IPS-NIHi7 (cell line): ENCODE measurements at regions not wholly inside any gene's neighbourhood (a gene's known extent, or its start where the extent isn't known, plus 50 kb on each side); places are given as distances from the start of the nearest gene placed in this dataset.
"Not testable (repeated sequence)": the region's sequence is repeated elsewhere in the genome, so short reads cannot be mapped to it uniquely, and the experiment has no call there.

Source experiments
- DNase-seq: peaks from one replicate; pipeline ENCODE4 v3.0.0; 2012; ENCODE audit warnings: mixed read lengths; ENCODE audit errors: extremely low spot score

DNA sequence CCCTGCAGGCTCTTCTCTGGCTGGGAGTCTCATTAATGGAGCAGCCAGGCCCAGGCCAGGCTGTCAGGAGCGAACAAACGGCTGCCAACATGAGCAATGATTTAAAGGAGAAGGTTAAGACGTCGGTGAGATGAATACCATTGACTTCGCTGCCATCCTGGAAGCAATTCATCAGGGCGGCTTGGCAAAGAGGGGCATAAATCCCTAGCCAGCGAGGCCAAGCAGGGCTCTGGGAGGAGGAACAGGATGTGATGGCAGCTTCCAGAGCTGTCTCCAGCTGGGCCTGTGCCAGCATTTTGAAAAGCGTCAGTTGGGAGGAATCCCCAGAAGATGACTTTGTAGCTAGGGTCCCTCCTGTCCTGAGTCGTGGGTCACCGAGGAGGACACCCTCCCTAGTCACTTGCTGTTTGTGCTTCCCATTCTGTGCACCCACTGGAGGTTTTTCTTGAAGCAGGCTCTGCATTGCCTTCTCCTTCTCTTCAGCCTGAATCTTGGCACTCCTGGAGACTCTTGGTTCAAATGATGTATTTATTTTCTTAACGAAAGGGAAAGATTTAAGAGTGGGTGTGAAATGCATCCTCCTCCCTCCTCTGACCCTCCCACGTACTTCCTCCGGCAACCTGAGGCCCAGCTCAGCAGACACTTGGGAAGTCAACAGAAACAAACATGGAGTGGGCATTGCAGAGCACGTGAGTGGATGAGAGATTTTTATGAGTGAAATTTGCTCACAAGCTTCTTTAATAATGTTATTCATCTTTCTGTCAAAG, 476.3 kb upstream of the CADM1 start:
- no peak for DNase-seq

DNA sequence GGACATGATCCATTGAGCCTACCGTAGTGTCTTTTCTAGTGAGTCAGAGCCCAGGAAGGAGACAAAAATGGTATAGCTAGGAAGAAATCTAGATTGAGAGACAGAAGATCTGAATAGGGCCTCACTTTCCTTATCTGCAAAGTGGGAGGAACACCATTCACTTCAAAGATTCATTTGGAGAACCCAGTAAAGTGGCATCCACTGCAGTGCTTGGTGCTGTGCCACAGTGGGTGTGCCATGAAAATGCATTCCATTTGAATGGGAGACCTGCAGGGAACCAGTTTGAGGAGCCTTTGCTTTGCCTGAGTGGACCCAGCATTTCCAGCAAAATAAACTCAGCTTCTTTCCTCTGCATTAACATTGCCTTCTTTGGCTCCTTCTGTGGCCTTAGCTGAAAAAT, 470.5 kb upstream of the CADM1 start:
- no peak for DNase-seq

DNA sequence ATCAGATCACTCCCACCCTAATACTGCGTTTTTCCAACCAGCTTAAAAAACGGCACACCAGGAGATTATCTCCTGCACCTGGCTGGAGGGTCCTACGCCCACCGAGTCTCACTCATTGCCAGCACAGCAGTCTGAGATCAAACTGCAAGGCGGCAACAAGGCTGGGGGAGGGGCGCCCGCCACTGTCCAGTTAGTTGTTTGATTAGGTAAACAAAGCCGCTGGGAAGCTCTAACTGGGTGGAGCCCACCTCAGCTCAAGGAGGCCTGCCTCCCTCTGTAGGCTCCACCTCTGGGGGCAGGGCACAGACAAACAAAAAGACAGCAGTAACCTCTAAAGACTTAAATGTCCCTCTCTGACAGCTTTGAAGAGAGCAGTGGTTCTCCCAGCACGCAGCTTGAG, 463.0 kb upstream of the CADM1 start:
- DNase-seq, result not testable (repeated sequence)

DNA sequence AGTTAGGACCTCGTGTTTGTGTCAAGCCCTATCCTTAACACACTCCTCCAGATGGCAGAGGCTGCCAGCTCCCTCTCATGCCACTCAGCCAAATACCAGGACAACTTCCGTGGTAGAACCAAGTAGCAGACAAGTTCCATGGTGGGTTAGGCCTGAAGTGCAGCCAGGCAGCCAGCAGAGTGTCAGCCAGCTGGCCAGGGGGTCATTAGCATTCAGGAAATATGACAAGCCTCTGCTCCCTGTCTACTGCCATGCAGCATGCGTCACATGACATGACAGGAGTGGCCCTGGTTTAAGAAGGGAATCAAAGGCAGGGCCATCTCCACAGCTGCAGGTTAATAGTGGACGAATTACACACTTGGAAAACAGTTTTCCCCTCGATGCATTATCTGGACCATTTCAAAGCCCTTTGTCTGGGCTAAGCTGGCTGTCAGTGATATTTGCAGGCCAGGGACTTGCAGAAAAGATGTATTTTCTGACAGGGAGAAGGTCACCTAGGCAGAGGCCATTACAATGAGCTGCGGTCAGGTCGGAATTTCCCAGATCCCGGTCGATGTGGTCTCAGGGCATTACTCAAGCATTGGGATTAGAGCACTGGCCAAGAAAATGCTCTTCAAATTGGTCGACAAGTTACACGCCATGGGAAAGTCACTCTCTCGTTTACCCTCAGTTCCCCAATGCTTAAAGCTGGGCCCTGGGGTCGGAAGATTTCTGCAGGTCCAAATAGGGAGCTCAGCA, 461.7 kb upstream of the CADM1 start:
- DNase-seq, result no peak

DNA sequence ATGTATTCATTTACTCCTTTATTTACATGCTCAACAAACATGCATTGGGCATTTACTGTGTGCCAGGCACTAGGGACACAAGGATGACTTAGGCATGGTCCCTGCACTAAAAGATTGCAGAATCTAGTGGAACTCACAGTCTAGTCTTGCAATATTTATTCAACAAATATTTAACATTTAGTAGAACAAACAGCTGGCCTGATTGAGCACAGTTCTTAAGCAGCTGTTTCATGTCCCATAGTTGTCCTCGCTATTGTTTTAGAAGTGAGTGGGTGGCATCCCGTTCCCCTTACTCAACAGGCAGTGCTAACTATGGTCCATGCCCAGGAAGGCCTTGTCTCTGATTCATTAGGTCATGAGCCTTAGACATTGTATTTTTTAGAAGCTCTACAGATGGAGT, 459.9 kb upstream of the CADM1 start:
- DNase-seq, result no peak

DNA sequence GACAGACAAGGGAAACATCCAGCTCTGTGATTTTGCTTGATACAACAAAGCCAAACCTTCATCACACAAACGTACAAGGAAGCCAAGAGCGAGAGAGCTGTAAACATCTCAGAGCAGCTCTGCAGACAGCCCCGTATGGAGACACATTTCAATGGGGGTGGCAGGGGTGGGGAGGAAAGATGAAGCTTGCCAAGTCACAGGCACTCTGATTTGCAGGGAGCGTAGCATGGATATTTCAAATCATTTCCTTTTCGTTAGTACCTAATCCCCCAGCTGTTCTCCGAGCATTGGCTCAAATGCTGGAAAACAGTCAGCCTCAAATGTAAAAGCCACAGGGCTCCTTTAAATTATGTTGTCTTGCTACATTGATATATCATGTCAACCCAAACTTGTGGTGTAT, 458.9 kb upstream of the CADM1 start:
- DNase-seq, result no peak

DNA sequence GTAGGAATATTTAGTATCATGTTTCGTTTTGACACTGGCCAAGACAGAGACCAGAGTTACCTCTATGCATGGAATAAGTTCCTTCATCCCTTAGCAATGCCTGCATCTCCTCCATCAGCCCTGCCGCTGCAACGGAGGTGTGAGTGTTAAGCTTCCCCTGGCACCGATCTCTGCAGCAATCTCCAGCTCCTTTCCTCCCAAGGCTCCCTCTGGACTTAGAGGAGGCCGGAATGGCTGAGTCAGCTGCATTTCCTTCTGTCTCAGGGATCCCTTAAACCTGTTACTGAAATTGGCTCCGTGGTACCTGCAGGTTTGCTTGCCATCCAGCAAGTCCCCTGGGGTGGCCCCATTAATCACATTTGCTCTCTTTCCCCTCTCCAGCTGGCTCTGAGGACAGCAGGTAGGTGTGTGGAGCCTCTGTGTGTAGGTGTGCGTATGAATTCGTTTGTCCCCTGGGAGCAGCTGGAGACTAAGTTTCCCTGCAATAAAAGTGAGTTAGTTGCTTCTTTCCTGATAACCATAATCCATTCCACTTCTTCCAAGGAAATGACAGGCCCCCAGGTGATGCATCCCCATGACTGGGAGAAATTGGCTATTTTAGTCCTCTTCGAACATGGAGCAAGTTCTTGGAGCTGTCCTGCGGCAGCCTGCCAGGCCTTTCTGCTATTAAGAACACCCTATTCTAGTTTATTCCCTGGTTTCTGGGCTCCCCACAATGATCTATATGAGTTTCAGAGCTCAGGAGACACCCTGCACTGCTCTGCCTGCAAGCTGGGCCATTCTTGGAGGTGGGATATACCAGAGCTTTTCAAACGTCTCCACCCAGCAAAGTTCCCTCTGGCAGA, 457.2 kb upstream of the CADM1 start:
- DNase-seq, result peak; percentile 29

DNA sequence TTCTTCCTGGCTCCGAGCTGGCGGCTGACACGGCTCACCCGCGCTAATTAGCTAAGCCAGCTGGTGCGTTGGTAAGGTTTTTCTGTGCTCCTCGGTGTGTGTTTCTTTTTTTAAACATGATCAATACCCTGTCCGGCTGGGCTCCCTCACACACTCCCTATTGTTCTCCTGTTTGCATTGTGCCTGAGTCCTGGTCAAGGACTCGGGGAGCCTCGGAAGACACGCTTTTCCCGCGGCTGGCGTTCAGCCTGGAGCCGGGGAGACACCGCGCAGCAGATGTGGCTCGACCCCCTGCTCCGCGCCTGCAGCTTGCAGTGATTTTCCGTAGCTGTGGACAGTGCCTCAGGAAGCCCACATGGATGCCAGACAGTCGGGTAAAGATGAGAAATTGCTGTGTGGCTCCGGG, 454.9 kb upstream of the CADM1 start:
- no peak for DNase-seq

DNA sequence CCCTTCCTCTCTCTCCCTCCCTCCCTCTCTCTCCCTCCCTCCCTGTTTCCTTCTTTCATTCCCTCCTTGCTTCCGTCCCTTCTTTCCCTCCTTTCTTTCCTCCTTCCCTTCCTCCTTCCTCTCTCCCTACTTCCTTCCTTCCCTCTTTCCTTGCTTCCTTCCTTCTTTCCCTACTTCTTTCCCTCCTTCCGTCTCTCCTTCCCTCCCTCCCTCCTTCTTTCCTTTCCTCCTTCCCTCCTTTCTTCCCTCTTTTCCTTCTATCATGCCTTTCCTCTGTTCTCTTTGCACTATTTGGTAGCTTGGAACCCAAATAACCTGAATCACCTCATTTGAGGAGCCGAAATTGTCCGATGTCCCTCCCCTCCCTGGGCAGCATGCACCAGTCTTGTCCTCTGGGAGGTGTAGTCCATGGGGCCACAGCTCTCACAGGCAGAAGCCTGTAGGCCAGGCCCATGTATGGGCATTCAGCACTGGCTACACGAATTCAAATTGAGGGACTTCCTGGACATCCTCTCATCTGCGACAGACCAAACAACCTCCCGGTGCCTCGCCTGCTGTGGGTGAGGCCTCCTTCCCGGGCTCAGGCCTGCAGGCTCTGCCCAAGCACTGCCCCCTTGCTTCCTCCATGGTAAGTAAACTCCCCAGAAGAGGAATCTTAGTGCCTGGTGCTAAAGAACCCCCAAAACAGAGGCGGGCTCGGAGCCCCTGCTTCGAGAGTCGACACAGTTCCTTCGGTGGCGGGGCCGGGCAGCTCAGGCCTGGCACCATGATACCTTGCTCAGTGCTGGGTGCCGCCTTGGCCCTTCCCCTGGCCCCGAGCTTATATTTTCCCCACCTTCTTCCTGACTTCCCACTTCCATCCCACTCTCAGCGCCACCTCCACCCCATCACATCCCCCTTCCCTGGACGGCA, 454.1 kb upstream of the CADM1 start:
- peak; percentile 41 for DNase-seq

DNA sequence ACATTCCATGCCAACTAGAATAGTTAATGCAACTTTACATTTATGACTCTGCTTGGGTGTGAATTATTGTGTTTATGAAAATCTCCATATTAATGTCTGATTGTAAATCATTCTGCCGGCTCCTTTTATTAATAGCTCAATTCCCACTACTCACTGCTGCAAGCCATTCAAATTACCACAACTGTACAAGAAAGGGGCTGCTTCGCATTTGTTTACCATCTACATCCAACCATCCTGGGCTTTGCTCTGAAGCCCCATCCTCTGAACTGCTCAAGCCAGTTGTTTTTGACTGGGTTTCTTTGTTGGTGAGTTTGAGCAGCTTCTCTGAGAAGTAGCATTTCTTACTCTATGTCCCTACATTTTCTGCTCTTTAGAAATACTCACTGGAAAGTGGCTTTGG, 451.6 kb upstream of the CADM1 start:
- no peak for DNase-seq

DNA sequence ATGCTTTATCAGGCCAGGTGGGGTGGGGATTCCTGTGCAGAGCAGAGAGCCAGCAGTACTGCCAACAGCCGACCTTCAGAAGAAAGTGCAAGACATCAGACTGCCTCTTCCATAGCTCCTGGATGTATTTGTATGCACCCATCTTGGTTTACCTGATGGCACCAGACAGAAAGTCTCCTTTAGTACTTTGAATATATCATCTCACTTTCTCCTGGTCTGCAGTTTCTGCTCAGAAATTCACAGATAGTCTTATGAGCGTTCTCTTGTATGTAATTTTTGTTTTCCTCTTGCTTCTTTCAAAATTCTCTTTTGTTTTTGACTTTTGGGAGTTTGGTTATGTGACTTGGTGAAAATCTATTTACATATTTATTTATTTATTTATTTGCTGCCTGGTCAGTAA, 446.4 kb upstream of the CADM1 start:
- DNase-seq, result no peak

DNA sequence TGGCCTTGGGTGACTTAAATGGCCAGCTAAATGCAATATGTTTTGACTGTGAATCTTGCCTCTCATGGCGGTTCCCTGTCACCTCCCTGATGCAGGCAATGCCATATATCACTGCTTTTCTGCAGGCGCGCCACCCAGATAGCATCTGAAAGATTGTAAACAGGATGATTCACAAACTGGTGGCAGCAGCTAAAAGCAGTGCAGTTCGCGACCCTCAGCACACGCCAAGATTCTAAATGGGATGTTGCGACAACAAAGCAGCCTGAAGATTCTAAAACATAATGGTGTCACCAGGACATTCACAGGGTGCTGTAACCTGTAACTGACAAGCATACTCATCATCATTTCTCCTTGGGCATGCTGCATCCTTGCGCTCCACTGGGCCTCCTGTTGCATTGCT, 440.4 kb upstream of the CADM1 start:
- DNase-seq, result no peak

DNA sequence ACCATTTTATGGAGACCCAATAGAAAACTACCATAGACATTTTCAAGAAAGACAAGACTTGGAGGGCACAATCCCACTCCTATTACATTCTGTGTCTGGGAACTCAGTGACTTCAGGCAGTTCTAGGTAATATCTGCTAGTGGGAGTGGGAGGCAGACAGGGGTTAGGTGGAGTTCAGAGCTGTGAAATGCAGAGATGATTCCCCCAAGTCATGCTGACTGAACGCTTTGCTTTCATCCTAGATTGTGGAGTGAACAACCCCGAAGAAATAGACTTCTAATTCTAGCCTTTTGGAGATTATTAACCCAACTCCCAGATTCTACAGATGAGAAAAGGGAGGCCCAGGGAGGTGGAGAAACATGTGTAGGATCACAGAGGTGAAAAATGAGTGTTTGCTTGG, 437.8 kb upstream of the CADM1 start:
- no peak for DNase-seq

DNA sequence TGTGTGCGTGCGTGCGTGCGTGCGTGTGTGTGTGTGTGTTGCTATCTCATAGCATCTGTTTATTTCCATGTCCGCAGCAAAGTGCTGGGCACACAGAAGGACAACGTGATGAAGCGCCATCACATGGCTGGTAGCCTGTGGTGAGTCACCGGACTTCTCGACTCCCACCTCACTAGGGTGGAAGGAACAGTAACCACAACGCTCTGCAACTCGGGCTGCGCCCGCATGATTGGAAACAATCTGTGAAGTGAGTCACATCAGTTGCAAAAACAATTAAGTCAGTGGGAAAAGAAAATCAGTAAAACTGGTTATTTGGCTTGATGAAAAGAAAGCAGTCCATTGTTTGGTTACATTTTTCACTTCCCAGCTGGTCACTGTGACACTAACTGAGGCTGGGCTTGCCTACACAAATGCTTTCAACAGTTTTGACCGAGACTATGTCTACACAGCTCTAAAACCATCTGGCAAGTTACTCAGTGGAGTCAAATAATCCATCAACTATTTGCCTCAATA, 437.3 kb upstream of the CADM1 start:
- no peak for DNase-seq

DNA sequence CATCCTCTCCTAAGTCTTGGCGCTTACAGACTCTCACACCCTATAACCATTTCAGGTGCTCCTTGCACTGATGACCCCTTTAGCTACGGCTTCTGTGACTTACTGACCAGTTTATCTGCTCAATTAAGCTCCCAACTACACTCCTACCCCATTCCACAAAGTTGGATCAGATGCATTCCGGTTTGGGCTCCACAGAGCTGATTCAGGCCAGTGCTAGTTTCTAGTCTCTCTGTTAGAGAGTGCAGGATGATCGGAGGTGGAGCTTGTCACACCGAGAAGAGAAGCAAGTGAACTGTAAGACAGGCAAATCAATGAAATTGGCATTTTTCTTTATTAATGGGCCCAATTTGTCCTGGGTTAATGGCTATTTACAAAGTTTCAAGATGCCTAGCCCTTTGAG, 436.8 kb upstream of the CADM1 start:
- no peak for DNase-seq

DNA sequence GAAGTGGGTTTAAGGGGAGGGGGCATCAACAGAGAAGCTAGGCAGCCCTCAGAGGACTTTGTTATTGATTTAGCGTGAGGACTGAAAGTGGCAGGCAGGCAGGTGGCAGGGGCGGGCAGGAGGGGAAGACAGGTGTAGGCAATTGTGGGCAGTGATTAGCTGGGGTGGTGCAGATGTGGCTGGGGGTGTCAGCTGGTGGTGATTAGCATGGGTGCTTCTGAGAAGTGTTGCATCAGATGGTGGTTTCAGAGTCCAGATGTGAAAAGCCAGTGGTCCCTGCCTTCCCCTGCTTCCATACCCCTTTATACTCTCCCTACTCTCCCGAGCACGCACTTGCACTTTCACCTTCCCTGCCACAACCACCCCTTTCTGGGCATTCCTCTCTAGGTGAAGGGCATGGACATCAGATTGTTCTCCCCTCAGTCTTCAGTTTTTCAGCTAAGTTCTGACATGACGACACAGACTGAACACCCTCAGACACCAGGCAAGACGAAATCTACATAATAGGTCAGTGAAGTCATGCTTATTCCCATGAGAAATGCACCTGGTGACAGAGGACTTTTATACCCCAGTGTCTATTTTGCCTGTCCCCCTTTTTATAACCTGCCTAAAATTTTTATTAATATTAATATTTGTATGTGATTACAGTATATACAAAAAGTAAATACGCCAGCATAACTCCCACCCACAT, 435.7 kb upstream of the CADM1 start:
- no peak for DNase-seq

DNA sequence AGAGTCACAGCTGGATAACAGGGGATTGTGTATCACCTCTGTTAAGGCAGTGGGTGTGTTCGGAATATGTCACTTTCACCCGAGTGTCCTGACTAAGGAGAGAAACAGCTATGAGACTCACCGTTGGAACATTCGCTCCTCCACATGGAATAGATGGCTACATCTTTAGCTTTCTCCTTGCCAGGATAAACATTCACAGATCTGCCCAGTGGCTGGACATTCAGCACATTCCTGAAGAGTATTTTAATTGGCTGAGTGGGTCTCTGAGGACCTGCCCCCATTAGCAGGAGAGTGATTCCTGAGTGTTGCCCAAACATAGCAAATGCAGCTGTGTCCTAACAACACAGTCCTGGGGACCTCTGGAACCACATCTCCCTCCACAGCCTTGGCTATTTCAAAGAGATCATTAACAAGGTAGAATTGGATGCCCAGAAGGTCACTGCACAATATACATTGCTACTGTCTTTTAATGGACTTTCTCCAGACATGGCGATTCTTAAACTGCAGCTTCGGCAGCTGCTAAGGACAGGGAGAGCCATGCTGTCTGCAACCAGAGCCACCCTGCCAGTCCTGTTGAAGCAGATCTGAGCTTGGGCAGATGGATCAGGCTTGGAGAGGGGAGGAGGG, 435.0 kb upstream of the CADM1 start:
- no peak for DNase-seq

DNA sequence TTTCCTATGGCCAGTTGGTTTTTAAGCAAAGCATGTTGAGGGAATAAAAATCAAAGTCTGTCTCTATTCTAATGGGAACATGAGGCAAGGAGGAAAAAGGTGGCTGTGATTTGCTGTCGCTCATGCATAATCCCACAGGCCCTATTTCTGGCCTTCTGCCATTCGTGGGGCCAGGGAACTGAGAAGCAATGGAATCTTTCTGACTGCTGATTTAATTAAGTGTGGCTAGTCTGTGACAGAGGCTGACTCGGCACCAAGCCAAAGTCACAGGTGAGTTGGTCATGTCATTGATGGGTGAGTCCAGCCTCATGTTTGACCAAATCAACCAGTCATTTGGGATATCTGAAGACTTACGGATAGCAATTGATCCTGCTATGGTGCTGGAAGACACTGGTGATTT, 429.3 kb upstream of the CADM1 start:
- no peak for DNase-seq

DNA sequence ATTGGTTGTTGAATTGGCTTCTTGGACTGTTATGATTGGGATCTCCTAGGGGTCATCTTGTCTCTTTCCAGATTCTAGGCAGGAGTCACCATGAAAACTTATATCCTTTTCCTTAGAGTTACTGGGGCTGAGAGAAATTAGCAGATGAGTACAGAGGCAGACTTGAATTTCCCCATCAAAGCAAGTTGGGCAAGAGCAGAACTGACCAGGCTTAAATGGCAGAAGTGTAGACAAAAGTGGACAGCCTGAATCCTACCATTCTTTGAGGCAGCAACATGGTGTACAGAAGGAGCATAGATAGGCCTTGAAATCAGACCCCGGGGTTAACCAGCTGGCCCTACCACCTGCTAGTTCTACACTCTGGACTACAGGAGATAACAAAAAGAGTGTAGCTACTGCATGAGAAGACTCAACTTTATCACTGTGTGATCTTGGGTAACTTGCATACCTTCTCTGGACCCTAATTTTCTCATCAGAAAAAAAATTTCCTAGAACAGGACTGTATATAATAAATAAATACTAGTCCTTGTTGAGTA, 427.4 kb upstream of the CADM1 start:
- no peak for DNase-seq
